Hematopoietic multipotent progenitor cell treated with erythropoietin and hydrocortisone succinate and interleukin-3 and kit ligand, for 4 days (in vitro differentiated cells): ENCODE measurements at regions not wholly inside any gene's neighbourhood (a gene's known extent, or its start where the extent isn't known, plus 50 kb on each side); places are given as distances from the start of the nearest gene placed in this dataset.

Experiments used
- DNase-seq: peaks from one replicate; pipeline ENCODE4 v3.0.0-alpha.2; 2015

DNA sequence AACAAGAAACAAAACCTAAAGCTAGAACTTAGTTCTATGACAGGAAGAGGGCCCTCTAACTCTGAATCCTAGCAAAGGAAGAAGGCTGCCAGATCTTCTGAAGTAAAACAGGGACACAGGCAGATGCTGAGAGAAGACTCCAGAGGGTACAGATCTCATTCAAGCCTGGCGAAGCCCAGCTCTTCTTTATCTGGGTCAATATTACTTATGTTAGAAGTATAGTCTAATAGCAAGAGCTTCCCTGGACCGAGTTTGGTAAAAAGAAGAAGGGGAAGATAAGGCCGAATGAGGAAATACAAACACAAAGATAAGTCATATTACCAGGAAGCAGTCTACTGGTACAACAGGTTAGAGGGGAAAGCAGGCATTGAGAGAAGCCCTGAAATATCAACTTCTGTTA is 79.9 kb upstream of the CCDC91 start:
- peak; percentile 48 for DNase-seq

DNA sequence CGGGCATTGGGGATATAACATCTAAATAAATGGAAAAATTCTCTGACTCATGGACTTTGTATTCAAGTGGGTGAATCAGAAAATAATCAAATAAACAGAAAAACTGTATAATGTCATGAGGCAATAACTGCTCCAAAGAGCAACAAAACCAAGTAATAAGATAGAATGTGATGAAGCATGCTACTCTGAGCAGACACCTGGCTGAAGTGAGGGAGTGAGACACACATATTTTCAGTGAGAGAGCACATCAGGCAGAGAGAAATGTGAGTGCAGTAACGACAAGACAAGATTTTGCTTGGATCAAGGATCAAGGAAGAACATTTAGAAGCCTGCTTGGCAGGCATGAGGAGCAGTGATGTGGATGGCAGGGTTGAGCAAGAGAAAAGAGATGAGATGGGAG is 75.8 kb upstream of the CCDC91 start:
- no peak for DNase-seq

DNA sequence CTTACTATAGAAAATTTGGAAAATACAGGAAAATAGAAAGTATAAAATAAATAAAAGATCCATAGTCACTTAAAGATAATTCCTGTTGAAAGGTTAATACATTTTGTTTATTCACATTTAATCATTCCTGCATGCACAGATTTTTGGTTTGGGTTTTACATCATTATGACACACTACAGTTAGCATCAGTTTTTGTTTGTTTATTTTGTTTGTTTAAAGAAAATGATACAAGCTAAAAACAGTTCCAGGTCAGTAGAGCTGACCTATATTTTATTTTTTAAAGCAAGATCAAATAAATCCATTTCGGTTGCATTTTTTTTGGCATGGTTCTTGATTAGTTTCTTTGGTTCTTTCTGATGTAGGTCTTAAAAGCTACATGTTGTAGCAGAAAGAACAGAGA is 68.8 kb upstream of the CCDC91 start:
- DNase-seq, result no peak

DNA sequence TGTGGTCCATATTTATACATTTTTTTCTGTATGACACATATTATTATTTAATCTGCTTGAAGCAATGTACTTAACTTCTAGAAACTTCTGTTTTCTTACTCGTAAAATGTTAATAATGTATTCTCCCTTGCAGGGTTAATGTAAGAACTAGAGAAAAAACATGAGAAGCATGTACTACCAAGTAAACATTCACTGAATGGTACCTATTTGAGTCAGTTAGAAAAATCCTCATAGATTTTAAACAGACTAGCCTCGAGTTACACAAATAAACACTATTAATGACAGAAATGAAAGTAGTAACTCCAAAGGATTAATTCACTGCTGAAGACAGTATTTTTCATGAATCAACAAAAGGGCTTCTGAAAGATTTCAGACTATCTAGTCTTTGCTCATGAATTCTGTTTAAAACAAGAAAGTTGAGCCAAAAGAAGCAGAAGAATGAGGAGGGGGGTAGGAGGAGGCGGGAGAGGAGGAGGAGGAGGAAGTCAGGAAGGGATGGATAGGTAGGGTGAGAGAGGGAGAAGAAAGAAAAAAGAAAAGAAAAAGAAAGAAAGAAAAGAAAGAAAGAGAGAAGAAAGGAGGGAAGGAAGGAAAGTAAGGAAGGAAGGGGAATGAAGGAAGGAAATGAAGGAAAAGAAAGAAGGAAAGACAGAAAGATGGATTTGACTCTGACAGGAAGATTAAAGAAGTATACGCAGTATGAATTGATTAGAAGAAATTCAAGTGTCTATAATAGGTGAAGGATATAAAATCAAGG is 68.2 kb upstream of the CCDC91 start:
- DNase-seq, result no peak

DNA sequence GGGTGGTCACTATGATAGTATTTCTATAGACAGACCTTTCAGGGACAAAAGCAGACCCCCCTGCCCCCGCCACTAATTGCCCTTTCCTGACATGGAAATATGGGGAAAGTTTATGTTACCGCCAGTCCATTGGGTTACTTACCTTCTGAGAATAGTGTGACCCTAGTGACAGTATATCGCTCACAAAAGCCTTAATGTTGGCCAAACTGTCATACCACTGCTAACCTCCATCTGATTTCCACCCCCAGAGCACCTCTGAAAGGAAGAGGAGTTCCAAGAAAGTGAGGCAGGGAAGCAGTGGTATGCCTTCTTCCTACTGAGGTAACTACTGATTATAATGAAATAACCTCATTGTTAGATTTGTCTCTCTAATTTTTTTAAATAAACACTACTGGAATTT is 67.5 kb upstream of the CCDC91 start:
- DNase-seq, result no peak

DNA sequence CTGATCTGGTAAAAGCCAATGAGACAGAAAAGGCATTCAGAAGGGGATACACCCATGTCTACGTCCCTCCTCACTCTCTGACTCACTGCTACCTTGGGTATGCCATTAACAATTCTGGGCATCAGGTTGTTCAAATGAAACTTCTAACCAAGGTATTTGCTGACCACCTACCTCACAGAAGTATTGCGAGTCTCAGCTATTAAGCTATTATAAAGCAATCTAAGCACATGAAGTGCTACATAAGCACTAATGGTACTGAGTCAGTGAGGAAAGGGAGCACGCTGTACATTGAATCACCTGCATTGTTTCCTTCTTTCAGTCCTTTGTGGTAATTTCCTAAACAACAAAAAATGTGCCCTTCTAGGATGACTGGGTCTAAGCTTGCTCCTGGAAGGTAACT is 62.8 kb upstream of the CCDC91 start:
- no peak for DNase-seq

DNA sequence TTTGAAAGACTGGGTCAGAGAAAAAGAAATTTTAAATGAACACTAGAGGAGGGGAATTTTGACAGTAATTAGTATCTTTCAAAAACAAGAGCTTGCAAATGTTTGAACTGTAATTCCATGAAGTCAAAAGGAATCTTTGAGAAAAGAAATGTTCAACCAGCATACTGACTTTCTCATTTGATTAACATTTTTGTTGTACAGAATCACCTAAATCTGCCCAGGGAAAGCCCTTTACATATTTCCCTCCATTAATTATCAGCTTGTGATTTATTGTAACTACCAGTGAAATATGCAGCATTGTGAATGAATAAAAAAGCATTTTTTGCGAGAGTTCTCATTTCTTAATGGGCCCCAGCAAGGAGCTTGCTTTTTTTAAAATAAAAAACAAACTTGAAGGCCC is 61.2 kb upstream of the CCDC91 start:
- no peak for DNase-seq

DNA sequence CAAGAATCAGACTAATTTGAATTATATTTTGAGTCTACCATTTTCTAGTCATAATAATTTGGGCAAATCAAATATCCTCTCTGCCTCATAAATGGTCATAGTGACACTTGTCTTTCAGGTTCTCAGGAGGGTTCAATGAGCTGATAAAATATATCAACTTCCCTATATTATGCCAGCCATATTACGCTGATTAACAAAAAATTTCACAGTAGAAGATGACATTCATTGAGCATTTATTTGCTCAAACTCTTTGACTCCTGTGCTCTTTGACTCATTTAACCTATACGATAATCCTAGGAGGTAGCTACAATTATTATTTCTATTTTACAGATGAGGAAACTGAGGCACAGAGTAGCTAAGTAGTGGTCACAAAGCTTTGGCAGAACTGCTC is 60.0 kb upstream of the CCDC91 start:
- no peak for DNase-seq

DNA sequence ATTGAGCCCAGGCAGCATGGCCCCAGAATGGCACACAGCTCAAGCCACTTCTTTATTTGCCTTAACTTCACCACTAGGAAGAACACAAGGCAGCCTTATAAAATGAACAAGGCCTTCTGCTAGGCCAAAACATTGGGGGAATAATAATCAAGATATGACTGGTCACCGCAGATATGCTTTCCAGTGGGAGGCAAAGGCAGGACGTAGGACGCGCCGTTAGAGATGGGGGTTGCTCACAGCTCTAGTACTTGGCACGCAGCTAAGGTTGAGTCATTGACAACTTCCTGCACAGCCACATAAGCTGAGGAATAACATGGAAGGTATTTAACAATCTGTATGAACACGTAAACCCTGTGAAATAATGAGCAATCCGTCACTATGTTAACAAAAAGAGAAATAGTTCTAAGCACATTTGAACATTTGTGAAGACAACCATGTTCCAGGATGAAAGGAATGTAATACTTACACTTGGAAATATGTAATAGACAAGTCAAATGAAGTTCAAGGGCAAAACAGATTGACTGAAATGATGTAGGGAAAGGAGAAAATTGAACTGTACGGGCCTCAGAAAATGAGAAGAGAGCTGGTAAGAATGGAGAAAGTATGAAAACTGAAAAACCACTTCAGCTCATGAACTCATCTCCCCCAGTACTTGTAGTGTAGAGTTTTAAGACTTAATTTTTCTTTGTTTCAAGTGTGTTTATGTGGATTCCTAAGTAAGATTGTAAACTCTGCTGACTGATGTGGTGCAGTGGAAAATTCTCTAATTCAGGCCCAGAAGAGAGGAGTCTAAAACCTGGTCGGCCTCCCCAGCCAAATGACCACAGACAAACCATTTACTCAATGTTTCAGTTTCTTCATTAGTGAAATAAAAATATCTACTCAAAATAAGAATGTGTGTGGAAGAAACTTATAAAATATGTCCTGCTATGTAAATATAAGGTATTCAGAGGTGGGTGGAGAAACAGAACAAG is 59.3 kb upstream of the CCDC91 start:
- peak; percentile 77 for DNase-seq

DNA sequence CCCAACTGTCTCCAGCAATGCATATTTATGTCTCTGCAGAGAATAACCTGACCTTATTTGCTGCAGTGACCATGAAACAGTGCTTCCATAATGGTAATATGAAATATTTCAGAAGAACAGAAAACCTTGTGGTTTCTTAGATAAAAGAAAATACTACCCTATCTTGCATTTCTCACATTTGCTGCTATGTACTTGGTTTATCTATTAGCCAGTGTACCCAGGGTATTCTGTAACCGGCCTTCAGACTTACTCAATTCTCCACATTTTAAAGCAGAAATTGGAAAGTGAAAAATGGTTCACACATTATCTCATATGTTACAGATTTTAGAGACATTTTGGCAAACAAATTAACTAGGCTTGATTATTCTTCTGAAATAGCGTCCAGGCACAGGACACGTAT is 57.9 kb upstream of the CCDC91 start:
- DNase-seq, result peak; percentile 86

DNA sequence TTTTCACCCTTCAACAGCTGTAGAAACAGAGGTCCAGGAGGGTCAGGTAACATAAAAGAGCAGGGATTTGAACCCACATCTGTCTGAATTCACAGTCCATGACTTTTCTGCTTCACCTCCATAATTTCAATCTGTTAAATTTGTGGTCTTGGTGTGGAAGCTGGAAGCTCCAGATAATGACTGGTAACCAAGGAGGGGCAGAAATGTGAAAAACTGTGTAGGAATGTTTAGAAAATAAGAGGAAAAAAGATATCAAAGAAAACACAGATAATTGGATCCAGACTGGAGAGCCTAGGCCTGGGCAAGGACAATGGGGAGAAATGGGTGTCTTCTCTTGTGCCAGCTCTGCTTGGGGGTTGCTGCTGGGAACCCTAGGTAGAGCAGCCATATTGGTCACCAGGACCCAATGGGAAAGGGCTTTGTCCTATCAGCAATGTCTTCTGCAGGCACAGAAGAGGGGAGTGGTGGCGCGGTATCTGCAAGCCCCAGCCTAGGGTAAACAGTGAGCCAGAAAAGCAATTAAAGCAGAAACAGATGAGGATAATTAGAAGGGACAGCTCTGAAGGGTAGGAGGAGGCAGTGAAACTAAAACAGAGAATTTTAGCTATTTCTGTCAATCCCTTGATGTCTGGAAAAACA is 54.3 kb upstream of the CCDC91 start:
- DNase-seq, result peak; percentile 27

DNA sequence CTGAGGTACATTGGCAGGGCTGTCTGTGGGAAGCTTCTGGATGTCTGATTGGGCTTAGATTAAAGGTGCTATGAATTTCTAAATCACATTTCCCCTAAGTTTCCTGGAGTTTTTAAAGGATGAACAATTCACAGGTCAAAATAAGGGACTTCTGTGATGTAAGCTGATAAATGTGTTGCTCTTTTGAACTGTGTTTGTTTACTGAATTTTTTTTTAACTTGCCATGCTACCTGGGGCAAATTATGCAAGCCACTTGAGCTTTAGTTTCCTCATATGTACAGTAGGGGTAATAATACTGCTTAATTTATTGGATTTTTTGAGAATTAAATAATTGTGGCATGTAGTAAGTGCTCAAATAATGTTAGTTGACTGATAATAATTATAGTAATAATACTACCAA is 52.8 kb upstream of the CCDC91 start:
- DNase-seq, result no peak

DNA sequence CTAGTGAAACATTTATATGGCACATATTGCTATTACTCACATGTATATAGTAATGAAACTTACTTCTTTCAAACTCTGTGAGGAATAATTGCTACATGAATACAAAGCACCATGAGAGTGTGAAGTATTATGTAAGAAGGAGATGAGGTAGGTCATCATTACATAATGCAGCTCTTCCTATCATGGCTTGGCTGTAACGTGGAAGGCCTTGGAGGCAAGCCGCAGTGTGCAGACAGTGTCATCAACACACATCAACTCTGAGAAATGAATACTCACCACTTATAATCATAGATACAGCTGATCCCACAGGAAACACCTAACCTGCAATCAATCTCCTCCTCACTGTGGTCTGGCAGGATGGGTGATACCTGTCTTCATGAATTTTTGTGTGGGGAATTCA is 49.9 kb upstream of the CCDC91 start:
- DNase-seq, result no peak
